ENCODE measurements at regions not wholly inside any gene's neighbourhood (a gene's known extent, or its start where the extent isn't known, plus 50 kb on each side); places are given as distances from the start of the nearest gene placed in this dataset.

GRCh38 chr7:118745927-118746326, 521.4 kb downstream of the ANKRD7 start:
- TF ChIP-seq CTCF (IDR thresholded peaks at IDR 0.05) (no peak), ZFX (IDR thresholded peaks at IDR 0.05; ENCODE audit: borderline replicate concordance) (no peak)

Data from 22Rv1 (cell line).